GM19238 (cell line): ENCODE measurements at regions not wholly inside any gene's neighbourhood (a gene's known extent, or its start where the extent isn't known, plus 50 kb on each side); places are given as distances from the start of the nearest gene placed in this dataset.

ENCODE experiments used
- DNase-seq: peaks from one replicate; pipeline ENCODE4 v3.0.0; 2011; ENCODE audit warnings: low spot score; ENCODE audit not compliant: insufficient read length

GRCh38 chr1:59141267-59141863 is 155.5 kb upstream of the FGGY start:
- DNase-seq = no peak

- no peak for DNase-seq
Measured at GRCh38 chr1:59142311-59143132, 154.4 kb upstream of the FGGY start.

GRCh38 chr1:59143133-59143487 is 153.8 kb upstream of the FGGY start:
- no peak for DNase-seq

GRCh38 chr1:59143811-59144210 is 153.1 kb upstream of the FGGY start:
- DNase-seq = no peak

- no peak for DNase-seq
Measured at GRCh38 chr1:59144959-59145358, 151.9 kb upstream of the FGGY start.

- no peak for DNase-seq
Measured at GRCh38 chr1:59146056-59146455, 150.8 kb upstream of the FGGY start.

- peak; percentile 51 for DNase-seq
Measured at GRCh38 chr1:59146651-59147358, 150.1 kb upstream of the FGGY start.

- DNase-seq = no peak
Measured at GRCh38 chr1:59149435-59149834, 147.5 kb upstream of the FGGY start.

GRCh38 chr1:59150577-59151386 is 146.1 kb upstream of the FGGY start:
- peak; percentile 35 for DNase-seq

- no peak for DNase-seq
Measured at GRCh38 chr1:59151387-59151761, 145.5 kb upstream of the FGGY start.

- no peak for DNase-seq
Measured at GRCh38 chr1:59151860-59152259, 145.0 kb upstream of the FGGY start.

- no peak for DNase-seq
Measured at GRCh38 chr1:59152511-59152910, 144.4 kb upstream of the FGGY start.

GRCh38 chr1:59154401-59154800 is 142.5 kb upstream of the FGGY start:
- DNase-seq = no peak

GRCh38 chr1:59155351-59155750 is 141.5 kb upstream of the FGGY start:
- no peak for DNase-seq

- no peak for DNase-seq
Measured at GRCh38 chr1:59156051-59156450, 140.8 kb upstream of the FGGY start.

- no peak for DNase-seq
Measured at GRCh38 chr1:59156526-59157199, 140.2 kb upstream of the FGGY start.

GRCh38 chr1:59158321-59158720 is 138.6 kb upstream of the FGGY start:
- no peak for DNase-seq

GRCh38 chr1:59159557-59160203 is 137.2 kb upstream of the FGGY start:
- DNase-seq = no peak

GRCh38 chr1:59161136-59161535 is 135.8 kb upstream of the FGGY start:
- DNase-seq = no peak

- no peak for DNase-seq
Measured at GRCh38 chr1:59162665-59163064, 134.2 kb upstream of the FGGY start.
